IMR-90 (cell line): ENCODE measurements at regions not wholly inside any gene's neighbourhood (a gene's known extent, or its start where the extent isn't known, plus 50 kb on each side); places are given as distances from the start of the nearest gene placed in this dataset.

ENCODE experiments used
- ATAC-seq: fragments of 200-7000 bp; cut with Tn5 transposase; 2 replicates; pipeline ENCODE4 v1.9.1; 2020; ENCODE audit warnings: low read depth, mild to moderate bottlenecking, moderate library complexity
- BruUV-seq: library from RNA; stranded (reverse); fragments of 400-500 nt; replicated peaks from 2 replicates; lab custom pipeline; 2021; lab: Mats Ljungman, UMichigan
- CTCF ChIA-PET: fragments of 300-600 bp; formaldehyde crosslinking; extraction: SDS; loops from one replicate; lab custom pipeline; 2021; ENCODE audit warnings: antibody characterized with exemption; lab: Yijun Ruan, JAX
- POLR2A ChIA-PET: fragments of 300-600 bp; sonication (Branson Sonifier 250); formaldehyde crosslinking; loops from one replicate; lab custom pipeline; 2022; ENCODE audit warnings: antibody characterized with exemption; ENCODE audit not compliant: unreplicated experiment; lab: Charles Lee
- DNase-seq: peaks from one replicate; pipeline ENCODE4 v3.0.0; 2013
- H2AFZ ChIP-seq: replicated peaks from 2 replicates; pipeline ENCODE3; 2013; ENCODE audit warnings: low read length, mild to moderate bottlenecking; ENCODE audit not compliant: poor library complexity
- H2AK5ac ChIP-seq: 2 replicates; pipeline ENCODE4 v1.6.1; 2013; ENCODE audit warnings: low read depth, low read length, inconsistent platforms
- H2AK9ac ChIP-seq: replicated peaks from 2 replicates; pipeline ENCODE3; 2013; ENCODE audit warnings: mild to moderate bottlenecking, low read depth, low read length, moderate library complexity; ENCODE audit not compliant: poor library complexity
- H2BK120ac ChIP-seq: 2 replicates; pipeline ENCODE4 v1.6.1; 2013; ENCODE audit warnings: low read depth, low read length, inconsistent platforms
- H2BK15ac ChIP-seq: 3 replicates; pipeline ENCODE4 v1.6.1; 2013; ENCODE audit warnings: low read depth, low read length, inconsistent platforms
- H2BK20ac ChIP-seq: 2 replicates; pipeline ENCODE4 v1.6.1; 2013; ENCODE audit warnings: low read depth, mild to moderate bottlenecking, inconsistent platforms, low read length, moderate library complexity
- H2BK5ac ChIP-seq: 2 replicates; pipeline ENCODE4 v1.6.1; 2013; ENCODE audit warnings: mild to moderate bottlenecking, low read depth, low read length, inconsistent platforms; ENCODE audit not compliant: poor library complexity, severe bottlenecking
- H3K14ac ChIP-seq: replicated peaks from 2 replicates; pipeline ENCODE4 v1.6.1; 2013; ENCODE audit warnings: low read depth, low read length, inconsistent platforms
- H3K18ac ChIP-seq: 2 replicates; pipeline ENCODE4 v1.6.1; 2013; ENCODE audit warnings: low read depth, low read length, control low read depth
- H3K23ac ChIP-seq: 2 replicates; pipeline ENCODE4 v1.6.1; 2013; ENCODE audit warnings: low read depth, low read length, inconsistent platforms
- H3K27ac ChIP-seq: 2 replicates; pipeline ENCODE4 v1.5.1; 2013; ENCODE audit warnings: mild to moderate bottlenecking, control low read depth, low read length; ENCODE audit not compliant: insufficient read depth
- H3K27me3 ChIP-seq: 2 replicates; pipeline ENCODE4 v1.6.1; 2013; ENCODE audit warnings: low read length; ENCODE audit not compliant: control insufficient read depth, insufficient read depth
- H3K36me3 ChIP-seq: 2 replicates; pipeline ENCODE4 v1.6.1; 2013; ENCODE audit warnings: low read length, mixed read lengths; ENCODE audit not compliant: control insufficient read depth, insufficient read depth
- H3K4ac ChIP-seq: 2 replicates; pipeline ENCODE4 v1.6.1; 2013; ENCODE audit warnings: low read depth, low read length, inconsistent platforms
- H3K4me1 ChIP-seq: 2 replicates; pipeline ENCODE4 v1.6.1; 2013; ENCODE audit warnings: low read length, mixed read lengths; ENCODE audit not compliant: control insufficient read depth, insufficient read depth
- H3K4me2 ChIP-seq: 2 replicates; pipeline ENCODE4 v1.6.1; 2013; ENCODE audit warnings: low read depth, mild to moderate bottlenecking, control low read depth, low read length, moderate library complexity
- H3K4me3 ChIP-seq: 2 replicates; pipeline ENCODE4 v1.5.1; 2013; ENCODE audit warnings: low read depth, mild to moderate bottlenecking, control low read depth, low read length, moderate library complexity; ENCODE audit not compliant: insufficient read depth
- H3K56ac ChIP-seq: 2 replicates; pipeline ENCODE4 v1.6.1; 2013; ENCODE audit warnings: low read length, inconsistent platforms; ENCODE audit not compliant: insufficient read depth; ENCODE audit errors: extremely low read depth
- H3K79me1 ChIP-seq, 2 experiments: 2 replicates each; pipeline ENCODE4 v1.6.1; 2013; ENCODE audit warnings: low read length in 2 of 2, inconsistent platforms in 1 of 2, low read depth in 1 of 2
- H3K9ac ChIP-seq: 2 replicates; pipeline ENCODE4 v1.6.1; 2013; ENCODE audit warnings: low read depth, low read length, control low read depth
- H3K9me1 ChIP-seq: 2 replicates; pipeline ENCODE4 v1.6.1; 2013; ENCODE audit warnings: low read length, inconsistent platforms; ENCODE audit not compliant: insufficient read depth
- H3K9me3 ChIP-seq: 2 replicates; pipeline ENCODE4 v1.6.1; 2013; ENCODE audit warnings: low read length; ENCODE audit not compliant: control insufficient read depth, insufficient read depth
- H4K20me1 ChIP-seq: 2 replicates; pipeline ENCODE4 v1.6.1; 2013; ENCODE audit warnings: low read length, inconsistent platforms; ENCODE audit not compliant: insufficient read depth
- H4K5ac ChIP-seq: 2 replicates; pipeline ENCODE4 v1.6.1; 2013; ENCODE audit warnings: mild to moderate bottlenecking, low read depth, low read length, control low read depth
- H4K8ac ChIP-seq, 2 experiments: 2 replicates each; pipeline ENCODE4 v1.6.1; 2013; ENCODE audit warnings: low read depth in 2 of 2, low read length in 2 of 2, control low read depth in 1 of 2, inconsistent platforms in 1 of 2
- H4K91ac ChIP-seq: 2 replicates; pipeline ENCODE4 v1.6.1; 2013; ENCODE audit warnings: low read depth, low read length, inconsistent platforms; ENCODE audit not compliant: insufficient read depth
- MAFK ChIP-seq: IDR thresholded peaks from 2 replicates; pipeline ENCODE4 v1.6.1; 2012; ENCODE audit warnings: low read depth, low read length, improper control_type of control experiment
- WGBS, 2 experiments: methylation state at CpG; one replicate each; pipeline versions ENCODE4 v1.1.5 to v1.1.7; 2013; ENCODE audit warnings: missing lambda C conversion rate in 2 of 2; ENCODE audit not compliant: insufficient read length in 1 of 2; ENCODE audit errors: extremely low coverage in 2 of 2; 5-methylcytosine and 5-hydroxymethylcytosine counted together
- dilution Hi-C: fragments of 300-500 bp; cut with HindIII; formaldehyde crosslinking; loops from one replicate; pipeline ENCODE4 v1.14.3; 2018; ENCODE audit warnings: low sequenced_read_pairs; ENCODE audit not compliant: unreplicated experiment
- in situ Hi-C: fragments of 300-500 bp; cut with MboI; formaldehyde crosslinking; loops from 3 replicates; pipeline ENCODE4 v1.14.3; 2019; ENCODE audit warnings: low sequenced_read_pairs, inconsistent platforms, mixed read lengths
- intact Hi-C: fragments of 100-400 bp; cut with micrococcal nuclease; formaldehyde crosslinking; loops from 2 replicates; pipeline ENCODE4 v1.10.0; 2022

GRCh38 chr4:147398556-147398955, 82.3 kb upstream of the EDNRA start:
- H3K14ac ChIP-seq = no peak overlapping the region
- no peaks in the 10 kb centered on the region for H3K27me3 ChIP-seq
- ChIA-PET CTCF (no interaction called here), POLR2A (no interaction called here)
- H3K23ac ChIP-seq = no peak overlapping the region
- H4K20me1 ChIP-seq = no peaks in the 10 kb centered on the region
- H3K9me3 ChIP-seq = no peaks in the 10 kb centered on the region
- no peak for ATAC-seq
- no peak overlapping the region for H2AK9ac ChIP-seq
- no peak overlapping the region for H3K9ac ChIP-seq
- intact Hi-C loops = no loop called here
- no peak overlapping the region for H3K27ac ChIP-seq
- no peak overlapping the region for H2AK5ac ChIP-seq
- H3K4me1 ChIP-seq = no peaks in the 10 kb centered on the region
- no peak overlapping the region for H2BK120ac ChIP-seq
- in situ Hi-C loops = no loop called here
- H3K4me2 ChIP-seq = no peak overlapping the region
- no peaks in the 10 kb centered on the region for H3K36me3 ChIP-seq
- no TSS peak for BruUV-seq
- H4K91ac ChIP-seq = no peak overlapping the region
- no peak overlapping the region for H3K4me3 ChIP-seq
- H2BK5ac ChIP-seq = no peak overlapping the region
- no peak for TF ChIP-seq MAFK
- no peak overlapping the region for H3K18ac ChIP-seq
- no peak overlapping the region for H3K4ac ChIP-seq
- H2AFZ ChIP-seq = no peak overlapping the region
- no peak overlapping the region for H2BK20ac ChIP-seq
- no peak overlapping the region for H3K56ac ChIP-seq
- dilution Hi-C loops = no loop called here
- no peaks in the 10 kb centered on the region for H3K9me1 ChIP-seq
- no peak overlapping the region for H4K5ac ChIP-seq
- H4K8ac ChIP-seq = no peak overlapping the region
- H2BK15ac ChIP-seq = no peak overlapping the region
- no peaks in the 10 kb centered on the region for H3K79me1 ChIP-seq
- WGBS, 2 experiments = 67% methylated on average over 1 of the region's 2 CpGs; no CpG with 5 or more reads in 1 of the 2 experiments
- no peak for DNase-seq
